AG08396 (cell line): ENCODE measurements at regions not wholly inside any gene's neighbourhood (a gene's known extent, or its start where the extent isn't known, plus 50 kb on each side); places are given as distances from the start of the nearest gene placed in this dataset.
A peak's percentile ranks its signal among the peaks of the same experiment; 100 is the strongest.
"Not testable (repeated sequence)": the region's sequence is repeated elsewhere in the genome, so short reads cannot be mapped to it uniquely, and the experiment has no call there.

Source experiments
- DNase-seq: peaks from one replicate; pipeline ENCODE4 v3.0.0; 2012; ENCODE audit warnings: low spot score, mixed read lengths

DNA sequence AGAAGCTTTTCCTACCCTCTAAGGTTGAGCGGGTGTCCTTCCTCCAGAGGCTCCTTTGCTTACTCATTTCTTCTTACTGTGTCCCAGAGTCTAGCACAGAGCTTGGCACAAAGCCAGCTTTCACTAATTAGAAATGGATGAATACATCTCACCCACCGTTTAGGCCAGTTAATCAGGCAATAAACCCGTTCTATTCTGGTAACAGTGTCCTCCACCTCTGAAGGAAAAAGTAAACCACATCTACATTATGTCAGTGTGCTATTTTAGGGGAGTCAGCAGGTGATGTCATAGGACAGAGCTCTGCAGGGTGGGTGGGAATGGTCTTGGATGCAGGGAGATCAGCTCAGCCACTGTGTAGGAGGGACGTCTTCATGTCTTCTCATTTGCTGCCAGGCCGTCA lies 109.2 kb downstream of the OSTF1 start:
- no peak for DNase-seq

DNA sequence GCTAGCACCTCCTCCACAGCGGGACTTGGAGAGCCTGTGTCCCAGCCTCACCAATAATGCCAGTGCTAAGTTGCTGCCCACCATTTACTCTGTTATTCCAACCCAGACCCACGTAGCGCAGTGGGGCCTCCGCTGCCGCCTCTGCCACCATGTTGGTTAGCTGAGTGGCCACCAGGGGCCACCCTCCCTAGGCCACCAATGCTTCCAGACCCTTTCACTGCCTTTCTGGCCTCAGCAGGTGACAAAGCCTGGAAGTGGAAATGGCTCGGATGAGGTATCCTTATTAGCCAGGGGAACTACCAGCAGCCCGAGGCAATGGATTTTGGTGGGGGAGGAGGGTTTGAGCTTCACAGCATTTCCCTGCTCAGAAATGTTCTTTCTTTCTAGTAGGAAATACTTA lies 110.1 kb downstream of the OSTF1 start:
- DNase-seq, result no peak

DNA sequence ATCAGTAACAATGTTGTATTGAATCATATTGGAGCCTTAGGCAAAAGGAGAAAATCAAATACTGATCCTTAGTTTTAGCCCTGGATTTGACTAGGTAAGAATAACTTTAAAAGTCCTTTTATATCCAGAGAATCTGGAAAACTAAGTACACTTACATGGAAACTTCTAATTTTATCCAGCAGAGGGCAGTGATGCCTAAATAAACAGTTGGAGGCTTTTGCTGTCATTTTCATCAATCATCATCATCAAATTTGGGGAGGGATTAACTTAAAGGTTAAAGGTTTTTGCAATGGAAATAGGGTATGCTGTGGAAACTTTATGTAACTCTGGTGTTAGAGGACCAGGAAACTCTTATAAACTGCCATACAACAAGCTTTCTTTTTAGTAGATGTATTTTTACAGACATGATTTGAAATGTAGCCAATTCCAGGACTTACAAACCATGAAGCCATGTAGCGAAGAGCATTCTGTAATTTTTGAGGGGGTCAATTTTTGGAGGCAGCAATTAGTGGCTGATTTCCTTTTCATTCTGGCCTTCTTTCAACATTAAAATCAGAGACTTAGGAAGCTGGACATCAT lies 112.7 kb downstream of the OSTF1 start:
- DNase-seq, result peak; percentile 18

DNA sequence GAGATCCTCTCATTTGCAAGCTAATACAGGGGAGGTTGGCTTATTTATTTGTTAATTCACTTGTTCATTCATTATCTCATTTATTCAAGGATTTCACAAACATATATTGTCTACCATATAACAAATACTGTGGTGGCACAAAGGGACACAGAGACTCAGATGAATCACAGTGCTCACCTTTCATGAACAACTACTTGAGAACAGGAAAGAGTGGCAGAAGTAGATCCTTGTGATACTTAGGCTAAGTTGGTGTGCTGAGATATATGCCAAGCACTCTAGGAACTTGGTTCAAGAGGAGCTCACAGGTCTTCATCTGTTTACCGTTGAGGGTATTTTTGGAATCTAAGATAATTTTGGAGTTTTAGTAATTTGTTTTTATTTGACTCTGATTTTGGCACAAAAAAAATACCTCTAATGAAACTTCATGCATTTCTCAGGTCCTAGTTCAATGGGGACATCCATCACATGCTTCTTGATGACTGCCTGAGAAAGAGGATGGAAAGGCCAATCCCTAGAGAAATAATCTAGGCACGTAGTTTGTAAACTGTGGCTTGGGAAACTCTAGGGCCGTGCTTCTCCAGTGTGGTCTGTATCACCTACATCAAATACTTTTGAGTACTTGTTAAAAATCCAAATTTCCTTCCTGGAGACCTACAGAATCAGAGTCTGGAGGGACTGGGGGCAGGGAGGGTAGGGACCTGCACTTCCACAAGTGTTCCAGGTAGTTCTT lies 113.3 kb downstream of the OSTF1 start:
- DNase-seq, result no peak

DNA sequence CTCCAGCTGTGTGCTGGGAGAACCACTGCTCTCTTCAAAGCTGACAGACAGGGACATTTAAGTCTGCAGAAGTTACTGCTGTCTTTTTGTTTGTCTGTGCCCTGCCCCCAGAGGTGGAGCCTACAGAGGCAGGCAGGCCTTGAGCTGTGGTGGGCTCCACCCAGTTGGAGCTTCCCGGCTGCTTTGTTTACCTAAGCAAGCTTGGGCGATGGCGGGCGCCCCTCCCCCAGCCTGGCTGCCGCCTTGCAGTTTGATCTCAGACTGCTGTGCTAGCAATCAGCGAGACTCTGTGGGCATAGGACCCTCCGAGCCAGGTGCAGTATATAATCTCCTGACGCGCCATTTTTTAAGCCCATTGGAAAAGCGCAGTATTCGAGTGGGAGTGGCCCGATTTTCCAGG lies 119.7 kb downstream of the OSTF1 start:
- not testable (repeated sequence) for DNase-seq

DNA sequence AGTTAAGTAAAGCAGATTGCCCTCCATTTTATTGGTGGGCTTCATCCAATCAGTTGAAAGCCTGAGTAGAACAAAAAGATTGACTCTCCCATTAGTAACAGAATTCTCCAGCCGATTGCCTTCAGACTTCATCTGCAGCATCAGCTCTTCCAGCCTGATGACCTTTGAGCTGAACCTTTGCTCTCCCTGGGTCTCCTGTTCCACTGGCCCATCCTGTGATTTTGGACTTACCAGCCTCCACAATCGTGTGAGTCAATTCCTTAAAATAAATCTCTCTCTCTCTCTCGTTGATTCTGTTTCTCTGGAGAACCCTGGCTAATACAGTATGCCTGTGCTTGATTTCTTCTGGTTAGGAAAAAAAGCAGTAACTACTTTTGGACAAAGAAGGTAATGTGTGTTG lies 121.9 kb downstream of the OSTF1 start:
- no peak for DNase-seq

DNA sequence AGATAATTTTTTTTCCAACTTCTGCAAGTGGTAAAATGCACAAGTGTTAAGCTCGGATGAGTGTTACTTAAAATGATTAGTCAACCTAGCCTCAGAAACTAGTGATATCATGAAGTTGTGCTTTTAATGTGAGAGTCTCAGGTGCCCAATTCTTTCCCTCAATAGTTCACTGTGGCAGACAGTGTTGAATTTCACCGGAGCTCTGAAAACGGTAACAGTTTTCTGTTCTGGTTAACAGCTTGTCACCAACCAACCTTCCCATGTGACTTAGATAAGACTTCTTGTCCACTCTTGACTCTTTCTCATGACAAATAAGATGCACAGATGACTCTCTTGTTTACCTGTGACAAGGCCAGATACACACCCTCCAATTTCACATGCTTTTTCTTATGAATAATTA lies 125.5 kb downstream of the OSTF1 start:
- no peak for DNase-seq

DNA sequence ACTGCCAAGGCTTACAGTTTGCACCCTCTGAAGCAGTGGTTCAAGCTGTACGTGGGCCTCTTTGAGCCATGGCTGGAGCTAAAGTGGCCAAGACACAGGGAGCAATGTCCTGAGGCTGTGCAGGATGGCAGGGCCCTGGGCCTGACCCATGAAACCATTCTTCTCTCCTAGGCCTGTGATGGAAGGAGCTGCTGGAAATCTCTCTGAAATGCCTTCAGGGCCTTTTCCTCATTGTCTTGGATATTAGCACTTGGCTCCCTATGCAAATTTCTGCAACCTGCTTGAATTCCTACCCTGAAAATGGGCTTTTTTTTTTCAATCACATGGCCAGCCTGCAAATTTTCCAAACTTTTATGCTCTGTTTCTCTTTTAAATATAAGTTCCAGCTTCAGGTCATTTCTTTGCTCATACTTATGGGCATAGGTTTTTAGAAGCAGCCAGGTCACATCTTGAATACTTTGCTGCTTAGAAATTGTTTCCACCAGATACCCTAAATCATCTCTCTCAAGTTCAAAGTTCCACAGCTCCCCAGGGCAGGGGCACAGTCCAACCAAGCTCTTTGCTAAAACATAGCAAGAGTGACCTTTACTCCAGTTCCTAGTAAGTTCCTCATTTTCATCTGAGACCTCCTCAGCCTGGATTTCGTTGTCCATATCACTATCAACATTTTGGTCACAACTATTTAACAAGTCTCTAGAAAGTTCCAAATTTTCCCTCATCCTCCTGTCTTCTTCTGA lies 138.3 kb downstream of the OSTF1 start:
- no peak for DNase-seq

DNA sequence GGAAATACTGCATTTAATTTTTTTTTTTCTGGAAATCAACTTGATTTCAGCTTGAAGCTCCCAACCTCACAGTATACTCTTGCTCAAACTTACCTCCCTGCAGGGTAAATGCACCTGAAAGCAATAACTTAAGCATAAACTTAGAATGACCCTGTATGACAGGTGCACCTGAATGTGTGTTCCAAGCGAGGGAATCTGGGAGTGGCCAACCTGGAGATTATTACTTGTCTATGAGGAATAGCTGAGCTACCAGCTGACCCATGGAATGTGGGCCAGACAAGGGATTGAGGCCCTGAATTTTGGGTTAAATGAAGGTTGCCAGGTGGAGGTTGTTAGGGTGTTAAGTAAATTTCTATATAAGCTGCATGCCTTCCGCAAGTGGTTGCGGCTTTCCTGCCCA lies 140.6 kb downstream of the OSTF1 start:
- DNase-seq, result no peak

DNA sequence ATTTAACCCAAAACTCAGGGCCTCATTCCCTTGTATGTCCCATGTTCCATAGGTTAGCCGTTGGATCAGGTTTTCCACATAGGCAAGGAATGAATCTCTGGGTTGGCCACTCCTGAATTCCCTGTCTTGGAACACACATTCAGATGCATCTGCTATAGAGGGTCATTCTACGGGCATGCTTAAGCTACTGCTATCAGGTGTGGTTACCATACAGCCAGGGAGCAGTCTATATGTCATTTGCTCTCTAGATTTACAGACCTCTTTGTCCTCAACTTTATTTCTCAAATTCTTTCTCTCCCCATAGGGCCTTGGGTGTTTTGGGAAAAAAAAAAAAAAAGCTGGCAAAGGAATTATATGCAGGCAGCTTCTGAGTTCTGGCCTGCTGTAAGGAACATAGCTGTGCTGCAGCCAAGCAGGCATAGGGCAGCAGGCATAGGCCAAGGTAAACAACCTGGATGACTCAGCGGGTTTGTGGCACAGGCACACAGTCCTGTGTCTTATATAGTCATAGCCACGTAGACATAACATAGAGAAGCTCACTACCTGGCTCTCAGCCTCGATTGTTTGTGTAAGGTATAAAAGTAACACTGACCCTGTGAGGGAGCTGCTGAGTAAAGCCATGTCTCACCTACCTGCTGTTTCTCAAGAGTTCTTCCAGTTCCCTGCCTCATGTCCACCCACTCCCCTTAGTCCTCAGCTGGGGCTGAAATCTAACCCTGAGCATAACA lies 141.5 kb downstream of the OSTF1 start:
- DNase-seq, result no peak

DNA sequence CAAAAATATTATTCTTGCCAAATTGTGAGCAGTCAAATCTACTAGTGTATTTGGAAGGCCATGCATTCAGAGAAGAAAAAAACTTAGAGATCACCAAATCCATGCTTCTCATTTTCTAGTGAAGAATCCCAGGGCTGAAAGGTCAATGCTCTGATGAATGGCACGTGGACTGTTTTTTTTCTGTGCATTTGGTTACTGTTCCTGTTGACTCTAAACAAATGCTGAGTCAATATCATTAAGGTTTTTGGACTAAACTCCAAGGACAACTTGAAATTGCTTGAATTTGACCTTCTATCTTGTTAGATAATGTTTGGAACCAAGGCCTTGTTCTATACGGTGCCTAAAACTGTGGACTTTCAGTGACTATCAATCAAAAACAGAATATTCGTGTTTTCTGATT lies 142.2 kb downstream of the OSTF1 start:
- DNase-seq, result no peak

DNA sequence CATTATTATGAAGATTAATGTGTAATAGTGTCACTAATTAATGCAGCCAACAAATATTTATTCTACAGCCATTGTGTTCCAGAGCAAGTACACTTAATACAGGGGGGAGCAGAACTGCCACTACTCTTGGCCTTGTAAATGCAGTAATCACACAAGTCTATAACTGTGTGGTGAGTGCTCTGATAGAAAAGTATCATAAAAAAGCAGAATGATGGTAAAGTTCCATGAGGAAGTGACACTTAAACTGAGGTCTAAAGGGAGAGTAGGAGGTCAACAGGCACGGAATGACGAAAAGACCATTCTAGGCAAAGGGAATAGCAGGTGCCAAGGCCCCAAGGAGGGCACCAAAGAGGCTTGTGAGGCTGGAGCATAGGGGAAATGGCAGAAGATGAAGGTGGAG lies 142.9 kb downstream of the OSTF1 start:
- DNase-seq, result no peak

DNA sequence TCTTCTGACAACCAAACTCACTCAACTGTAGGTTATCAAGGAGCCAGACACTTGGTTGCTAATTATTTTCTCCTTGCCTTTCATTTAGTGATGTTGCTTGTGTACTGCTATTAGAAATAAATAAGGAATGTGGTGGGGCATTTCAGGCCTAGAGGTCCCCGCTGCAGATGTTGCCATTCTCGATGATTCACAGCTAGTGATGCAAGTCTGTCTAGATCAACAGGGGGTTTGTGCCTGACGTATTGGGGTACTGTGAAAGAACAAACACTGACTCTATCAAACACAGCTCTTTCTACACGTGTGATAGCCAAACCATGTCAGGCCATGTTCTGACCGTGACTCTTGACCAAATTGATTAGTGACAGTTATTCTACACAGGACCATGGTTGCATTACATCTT lies 144.7 kb downstream of the OSTF1 start:
- DNase-seq, result no peak

DNA sequence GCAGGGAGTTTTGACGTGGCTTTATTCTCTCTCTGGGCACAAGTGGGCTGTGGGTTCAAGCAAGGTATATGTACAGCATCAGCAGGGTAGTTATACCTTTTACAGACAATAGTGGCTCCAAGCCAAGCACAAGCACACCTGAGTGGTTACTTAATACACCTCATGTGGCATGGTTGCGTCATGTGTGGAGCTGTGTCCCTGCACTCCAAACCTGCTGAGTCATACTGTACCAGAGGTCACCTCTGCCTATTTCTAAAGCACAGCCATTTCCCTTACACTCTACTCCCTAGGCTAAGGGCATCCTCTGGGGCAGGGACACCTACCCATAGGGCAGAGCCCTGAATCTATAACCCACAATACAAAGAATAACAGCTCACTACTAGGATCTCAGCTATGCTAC lies 147.3 kb downstream of the OSTF1 start:
- DNase-seq, result no peak

DNA sequence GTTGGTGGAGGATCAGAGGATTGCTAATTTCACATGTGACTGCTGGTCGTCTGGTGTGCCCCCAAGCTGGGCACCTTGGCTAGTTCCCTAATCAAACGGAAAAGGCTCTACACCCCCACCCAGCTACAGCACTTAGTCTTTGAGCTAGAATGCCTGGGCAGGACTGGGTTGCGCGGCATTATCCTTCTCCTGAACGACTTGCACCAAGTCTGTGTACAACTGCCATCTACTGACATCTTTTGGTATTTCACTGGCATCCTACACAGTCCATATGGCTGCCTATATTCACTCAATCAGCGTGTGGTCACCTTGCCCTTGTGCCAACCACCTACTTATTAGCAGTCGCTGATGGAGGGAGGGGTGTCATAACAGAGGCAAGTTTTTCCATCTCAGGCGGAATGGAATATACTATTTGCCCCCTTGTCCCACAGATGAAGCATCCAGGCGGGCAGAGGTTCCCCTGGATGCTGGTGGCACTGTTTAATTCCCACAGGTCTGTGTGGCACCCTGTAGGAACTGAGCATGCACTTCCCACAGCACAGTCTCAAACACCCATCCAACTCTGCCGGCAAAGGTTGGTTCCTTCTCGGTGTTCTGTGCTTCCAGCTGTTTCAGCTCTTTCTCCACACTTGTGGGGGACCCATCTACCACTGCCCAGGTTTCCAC lies 150.1 kb downstream of the OSTF1 start:
- DNase-seq, result peak; percentile 49

DNA sequence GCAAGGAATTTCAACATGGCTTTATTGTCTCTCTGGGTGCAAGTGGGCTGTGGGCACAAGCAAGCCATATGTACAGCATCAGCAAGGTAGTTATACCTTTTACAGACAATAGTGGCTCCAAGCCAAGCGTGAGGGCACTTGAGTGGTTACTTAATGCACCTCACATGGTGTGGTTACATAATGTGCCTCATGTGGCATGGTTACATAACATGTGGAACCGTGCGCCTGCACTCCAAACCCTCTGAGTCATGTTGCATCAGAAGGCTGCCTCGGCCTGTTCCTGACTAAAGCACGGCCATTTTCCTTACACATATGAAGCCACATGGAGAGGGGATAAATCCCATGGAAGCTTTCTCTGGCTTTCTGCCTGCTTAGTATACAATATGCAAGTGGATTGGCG lies 150.9 kb downstream of the OSTF1 start:
- DNase-seq, result no peak

DNA sequence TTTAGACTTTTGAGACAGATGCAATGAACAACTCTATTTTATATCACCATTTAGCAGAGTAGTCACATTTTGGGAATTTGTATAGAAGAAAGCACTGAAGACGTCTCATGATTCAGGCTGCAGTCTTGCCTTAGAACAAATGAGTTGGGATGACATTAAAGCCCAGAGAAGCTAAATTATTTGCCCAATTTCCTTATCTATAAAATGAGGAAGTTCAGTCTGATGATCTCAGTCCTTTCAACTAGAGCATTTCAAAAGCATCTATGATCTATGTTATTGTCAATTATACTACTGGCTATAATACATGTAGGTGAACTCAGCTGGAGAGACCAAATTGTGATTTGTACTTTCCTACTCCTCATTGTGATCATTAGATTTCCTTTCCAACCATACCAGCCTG lies 154.1 kb downstream of the OSTF1 start:
- no peak for DNase-seq

DNA sequence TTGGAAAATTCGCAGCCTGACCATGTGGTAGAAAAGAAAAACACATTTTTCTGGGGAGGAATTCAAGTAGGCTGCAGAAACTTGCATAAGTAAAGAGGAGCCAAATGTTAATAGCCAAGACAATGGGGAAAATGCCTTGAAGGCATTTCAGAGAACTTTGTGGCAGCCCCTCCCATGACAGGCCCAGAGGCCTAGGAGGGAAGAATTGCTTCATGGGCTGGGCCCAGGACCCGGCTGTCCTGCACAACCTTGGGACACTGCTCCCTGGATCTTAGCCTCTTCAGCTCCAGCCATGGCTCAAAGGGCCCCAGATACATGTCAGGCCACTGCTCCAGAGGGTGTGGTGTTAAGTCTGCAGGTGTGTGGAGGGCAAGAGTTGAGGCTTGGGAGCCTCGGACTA lies 158.6 kb downstream of the OSTF1 start:
- DNase-seq, result no peak

DNA sequence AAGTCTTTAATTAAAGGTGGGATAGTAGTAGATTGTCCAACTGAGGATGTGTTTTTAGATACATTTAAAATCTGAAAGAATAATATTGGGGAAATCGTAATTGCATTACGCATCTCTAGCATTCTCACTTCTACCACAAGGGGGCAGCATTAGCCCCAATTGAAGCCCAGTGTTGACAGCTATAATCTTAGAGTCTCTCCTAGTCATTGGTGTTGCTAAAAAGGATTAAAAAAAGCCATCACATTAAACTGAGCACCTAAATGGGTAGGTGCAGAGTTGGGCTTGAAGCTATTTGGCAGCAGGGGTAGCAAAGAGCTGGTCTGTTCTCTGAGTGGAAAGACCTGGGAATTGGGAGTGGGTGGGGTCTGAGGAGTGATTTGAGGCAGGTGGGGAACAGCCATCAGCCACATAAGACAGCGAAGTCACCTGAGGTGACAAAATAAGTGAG lies 177.2 kb downstream of the OSTF1 start:
- DNase-seq, result peak; percentile 41

DNA sequence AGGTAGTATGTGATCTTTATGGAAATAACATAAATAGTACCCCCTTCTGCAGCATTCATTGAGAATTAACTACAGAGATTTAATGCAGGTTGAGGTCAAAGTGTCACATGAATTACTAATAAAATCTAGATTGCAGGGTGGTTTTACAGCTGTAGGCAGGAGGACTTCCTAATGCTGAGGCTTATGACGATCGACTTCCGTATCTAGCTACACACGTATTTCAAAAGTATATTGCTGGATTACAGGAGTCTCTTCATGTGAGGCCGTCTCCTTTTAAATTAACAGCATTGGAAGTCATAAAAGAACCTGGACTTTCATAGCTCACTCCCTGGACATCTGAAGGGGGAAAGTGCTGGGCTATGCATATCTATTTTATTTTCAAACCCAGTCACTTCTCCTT lies 180.9 kb downstream of the OSTF1 start:
- no peak for DNase-seq

DNA sequence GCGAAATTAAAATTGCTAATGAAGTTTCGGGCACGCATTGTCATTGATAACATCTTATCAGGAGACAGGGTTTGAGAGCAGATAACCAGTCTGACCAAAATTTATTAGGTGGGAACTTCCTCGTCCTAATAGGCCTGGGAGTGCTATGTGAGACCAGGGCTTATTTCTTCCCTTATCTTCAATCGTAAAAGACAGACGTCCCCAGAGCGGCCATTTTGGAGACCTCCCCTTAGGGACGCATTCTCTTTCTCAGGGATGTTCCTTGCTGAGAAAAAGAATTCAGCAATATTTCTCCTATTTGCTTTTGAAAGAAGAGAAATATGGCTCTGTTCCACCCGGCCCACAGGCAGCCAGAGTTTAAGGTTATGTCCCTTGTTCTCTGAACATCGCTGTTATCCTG lies 184.7 kb downstream of the OSTF1 start:
- DNase-seq, result not testable (repeated sequence)

DNA sequence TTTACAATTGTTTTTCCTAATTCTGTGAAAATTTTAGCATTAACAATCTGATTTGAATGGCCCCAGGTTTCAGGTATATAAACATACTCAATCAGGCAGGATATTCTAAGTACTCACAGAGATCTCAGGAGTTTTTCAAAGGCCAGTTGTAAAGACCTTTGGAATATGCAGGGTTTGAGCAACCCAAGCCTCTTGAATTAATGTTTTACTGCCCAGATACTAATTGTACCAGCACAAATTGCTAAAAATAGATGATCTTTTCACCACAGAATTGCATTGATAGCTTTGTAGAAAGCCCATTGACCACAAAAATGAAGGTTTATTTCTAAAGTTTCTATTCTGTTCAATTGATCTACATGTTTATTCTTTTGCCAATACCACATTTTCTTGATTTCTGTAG lies 186.5 kb downstream of the OSTF1 start:
- no peak for DNase-seq
